IPS-18a (cell line): ENCODE measurements at regions not wholly inside any gene's neighbourhood (a gene's known extent, or its start where the extent isn't known, plus 50 kb on each side); places are given as distances from the start of the nearest gene placed in this dataset.
"Not testable (repeated sequence)": the region's sequence is repeated elsewhere in the genome, so short reads cannot be mapped to it uniquely, and the experiment has no call there.

Source experiments
- H3K27ac ChIP-seq: one replicate; pipeline ENCODE4 v1.5.1; 2013; ENCODE audit warnings: low read length
- H3K27me3 ChIP-seq: one replicate; pipeline ENCODE4 v1.6.1; 2013; ENCODE audit warnings: mild to moderate bottlenecking, low read length; ENCODE audit not compliant: control insufficient read depth, insufficient read depth
- H3K36me3 ChIP-seq: one replicate; pipeline ENCODE4 v1.6.1; 2013; ENCODE audit warnings: low read depth, low read length; ENCODE audit not compliant: control insufficient read depth
- H3K4me1 ChIP-seq: one replicate; pipeline ENCODE4 v1.6.1; 2013; ENCODE audit warnings: low read depth, low read length; ENCODE audit not compliant: control insufficient read depth
- H3K4me3 ChIP-seq: one replicate; pipeline ENCODE4 v1.5.1; 2013; ENCODE audit warnings: low read length
- H3K9ac ChIP-seq: one replicate; pipeline ENCODE4 v1.6.1; 2013; ENCODE audit warnings: mild to moderate bottlenecking, low read length, moderate library complexity
- H3K9me3 ChIP-seq: one replicate; pipeline ENCODE4 v1.6.1; 2013; ENCODE audit warnings: low read depth, low read length; ENCODE audit not compliant: control insufficient read depth

DNA sequence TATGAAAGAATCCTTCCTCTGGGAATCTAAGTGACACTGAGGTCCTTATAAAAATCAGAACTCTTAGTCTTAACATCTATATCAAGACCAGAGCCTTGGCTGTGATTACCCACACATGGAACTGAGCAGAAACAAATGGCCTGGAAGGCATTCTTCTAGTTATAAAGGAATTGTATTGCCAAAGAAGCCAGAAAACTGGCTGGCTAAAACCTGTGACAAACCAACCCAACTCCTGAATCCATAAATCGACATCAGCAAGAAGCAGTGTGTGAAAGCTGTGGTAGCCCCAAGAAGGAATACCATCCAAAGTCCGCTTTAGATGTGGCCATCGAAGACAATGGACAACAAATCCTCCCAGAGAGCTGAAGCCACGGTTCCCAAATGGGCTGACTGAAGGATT is 97.9 kb upstream of the CCDC91 start:
- H3K36me3 ChIP-seq: no peaks in the 10 kb centered on the region
- no peak overlapping the region for H3K9ac ChIP-seq
- no peak overlapping the region for H3K27ac ChIP-seq
- H3K9me3 ChIP-seq: no peaks in the 10 kb centered on the region
- no peaks in the 10 kb centered on the region for H3K27me3 ChIP-seq
- H3K4me3 ChIP-seq: no peak overlapping the region
- H3K4me1 ChIP-seq: peaks cover 9% of the 10 kb centered on the region

DNA sequence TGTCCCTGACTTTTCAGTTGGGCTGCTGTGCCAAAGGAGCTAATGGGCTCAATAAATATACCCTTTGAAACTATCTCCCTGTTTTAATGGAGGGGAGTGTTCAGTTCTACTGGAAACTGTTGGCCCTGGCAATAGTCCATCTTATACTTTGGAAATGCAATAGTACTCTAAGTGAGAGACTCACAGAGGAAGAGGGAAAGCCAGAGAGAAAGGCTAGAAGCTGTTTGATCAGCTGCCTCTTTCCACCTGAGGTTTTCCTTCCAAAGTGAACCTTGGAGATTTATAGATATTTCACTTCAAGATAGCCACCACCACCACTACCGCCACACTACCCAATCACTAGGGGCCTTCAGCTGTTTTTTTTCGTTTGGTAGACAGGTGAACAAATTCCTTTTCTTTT is 93.6 kb upstream of the CCDC91 start:
- H3K27me3 ChIP-seq: no peaks in the 10 kb centered on the region
- no peaks in the 10 kb centered on the region for H3K36me3 ChIP-seq
- no peak overlapping the region for H3K4me3 ChIP-seq
- H3K9ac ChIP-seq: no peak overlapping the region
- H3K9me3 ChIP-seq: no peaks in the 10 kb centered on the region
- no peak overlapping the region for H3K27ac ChIP-seq
- H3K4me1 ChIP-seq: no peaks in the 10 kb centered on the region

DNA sequence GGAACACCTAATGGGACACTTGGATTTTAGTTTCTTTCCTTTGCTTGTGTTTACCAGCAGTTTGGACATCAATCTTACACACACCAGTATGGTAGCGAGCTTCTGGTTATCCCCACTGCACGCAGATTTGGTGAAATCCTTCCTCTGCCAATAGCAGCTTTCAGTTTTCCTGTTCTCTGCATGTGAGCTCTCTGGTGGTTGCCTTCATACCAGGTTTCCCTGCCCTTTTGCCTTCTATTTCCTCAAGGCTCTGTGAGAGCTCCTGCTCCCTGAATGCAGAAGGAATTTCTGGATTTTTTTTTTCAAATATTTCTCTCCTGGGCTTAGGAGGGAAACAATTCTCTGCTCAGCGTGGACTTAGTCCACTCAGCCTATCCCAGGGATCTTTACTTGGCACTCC is 93.0 kb upstream of the CCDC91 start:
- H3K36me3 ChIP-seq: no peaks in the 10 kb centered on the region
- H3K9me3 ChIP-seq: no peaks in the 10 kb centered on the region
- no peak overlapping the region for H3K27ac ChIP-seq
- no peak overlapping the region for H3K4me3 ChIP-seq
- H3K27me3 ChIP-seq: no peaks in the 10 kb centered on the region
- H3K9ac ChIP-seq: no peak overlapping the region
- H3K4me1 ChIP-seq: no peaks in the 10 kb centered on the region

DNA sequence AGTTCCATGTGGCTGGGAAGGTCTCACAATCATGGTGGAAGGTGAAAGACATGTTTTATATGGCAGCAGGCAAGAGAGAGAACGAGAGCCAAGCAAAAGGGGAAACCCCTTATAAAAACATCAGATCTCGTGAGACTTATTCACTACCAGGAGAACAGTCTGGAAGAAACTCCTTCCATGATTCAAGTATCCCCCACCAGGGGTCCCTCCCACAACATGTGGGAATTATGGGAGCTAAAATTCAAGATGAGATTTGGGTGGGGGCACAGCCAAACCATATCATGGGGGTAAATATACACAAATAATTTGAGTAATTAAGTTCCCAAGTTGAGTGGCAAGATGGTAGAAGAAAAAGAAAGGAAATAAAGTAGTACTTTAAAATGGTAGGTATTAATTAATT is 91.0 kb upstream of the CCDC91 start:
- H3K4me3 ChIP-seq, H3K9me3 ChIP-seq, H3K27ac ChIP-seq, H3K4me1 ChIP-seq, H3K9ac ChIP-seq, H3K27me3 ChIP-seq, H3K36me3 ChIP-seq: not testable (repeated sequence)

DNA sequence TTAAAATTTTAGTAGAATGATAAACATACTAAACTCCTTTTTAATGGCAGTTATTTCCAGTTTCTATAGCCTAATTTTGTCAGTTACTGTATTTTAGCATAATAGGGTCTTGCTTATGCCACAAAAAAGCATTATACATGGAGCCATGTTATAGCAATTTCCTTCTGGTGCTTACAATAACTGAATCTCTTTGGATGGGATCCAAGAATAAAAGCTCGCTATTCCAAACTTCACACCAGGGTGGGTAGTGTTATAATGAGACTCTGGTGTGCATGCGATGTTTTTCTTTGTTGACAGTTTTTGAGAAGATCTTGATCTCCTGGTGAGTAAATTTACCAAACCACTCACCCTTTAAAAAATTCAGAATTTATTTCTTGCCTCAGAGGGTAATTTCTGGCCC is 90.4 kb upstream of the CCDC91 start:
- Histone ChIP-seq H3K36me3 (no peaks in the 10 kb centered on the region), H3K4me3 (no peak overlapping the region), H3K9ac (no peak overlapping the region), H3K4me1 (no peaks in the 10 kb centered on the region), H3K27ac (no peak overlapping the region), H3K9me3 (no peaks in the 10 kb centered on the region), H3K27me3 (no peaks in the 10 kb centered on the region)

DNA sequence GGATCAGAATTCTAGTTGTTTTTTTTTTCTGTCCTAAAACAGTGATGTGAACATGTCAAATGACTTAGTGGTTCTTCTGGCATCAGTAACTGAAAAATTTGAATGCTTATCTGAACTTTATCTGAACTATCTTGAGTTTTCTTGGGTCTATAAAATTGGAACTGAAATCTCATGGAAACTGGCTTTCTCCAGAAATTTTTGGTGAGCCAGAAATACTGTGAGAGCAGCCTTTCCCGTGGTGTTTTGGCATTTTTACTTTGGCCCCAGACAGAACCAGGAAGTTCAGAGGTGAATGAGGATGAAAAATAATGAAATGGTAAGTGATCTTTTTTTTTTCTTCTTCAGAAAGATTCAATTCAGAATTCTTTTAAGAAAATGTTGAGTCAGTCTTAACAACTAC is 89.5 kb upstream of the CCDC91 start:
- Histone ChIP-seq H3K4me3 (no peak overlapping the region), H3K9me3 (no peaks in the 10 kb centered on the region), H3K27me3 (no peaks in the 10 kb centered on the region), H3K4me1 (no peaks in the 10 kb centered on the region), H3K36me3 (no peaks in the 10 kb centered on the region), H3K27ac (no peak overlapping the region), H3K9ac (no peak overlapping the region)

DNA sequence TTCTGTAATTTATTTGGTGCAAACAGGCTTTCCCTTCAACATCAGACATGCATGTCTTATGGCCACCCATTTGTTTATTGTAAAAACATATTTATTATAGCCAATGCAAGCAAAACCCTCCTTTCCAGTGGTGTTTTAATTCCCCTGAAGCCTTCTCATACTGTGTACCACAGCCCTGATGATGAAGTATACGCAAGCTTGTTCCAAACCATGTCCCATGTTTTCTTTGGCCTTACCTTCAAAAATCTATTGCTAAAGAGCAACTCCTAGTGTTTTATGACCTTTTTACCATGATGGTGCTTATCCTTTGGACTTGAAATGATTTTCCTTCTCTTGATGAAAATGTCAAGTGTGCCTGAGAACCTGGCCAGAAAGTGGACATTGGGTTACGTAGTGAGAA is 85.9 kb upstream of the CCDC91 start:
- Histone ChIP-seq H3K36me3 (no peaks in the 10 kb centered on the region), H3K27ac (no peak overlapping the region), H3K27me3 (no peaks in the 10 kb centered on the region), H3K9me3 (no peaks in the 10 kb centered on the region), H3K9ac (no peak overlapping the region), H3K4me3 (no peak overlapping the region), H3K4me1 (no peaks in the 10 kb centered on the region)

DNA sequence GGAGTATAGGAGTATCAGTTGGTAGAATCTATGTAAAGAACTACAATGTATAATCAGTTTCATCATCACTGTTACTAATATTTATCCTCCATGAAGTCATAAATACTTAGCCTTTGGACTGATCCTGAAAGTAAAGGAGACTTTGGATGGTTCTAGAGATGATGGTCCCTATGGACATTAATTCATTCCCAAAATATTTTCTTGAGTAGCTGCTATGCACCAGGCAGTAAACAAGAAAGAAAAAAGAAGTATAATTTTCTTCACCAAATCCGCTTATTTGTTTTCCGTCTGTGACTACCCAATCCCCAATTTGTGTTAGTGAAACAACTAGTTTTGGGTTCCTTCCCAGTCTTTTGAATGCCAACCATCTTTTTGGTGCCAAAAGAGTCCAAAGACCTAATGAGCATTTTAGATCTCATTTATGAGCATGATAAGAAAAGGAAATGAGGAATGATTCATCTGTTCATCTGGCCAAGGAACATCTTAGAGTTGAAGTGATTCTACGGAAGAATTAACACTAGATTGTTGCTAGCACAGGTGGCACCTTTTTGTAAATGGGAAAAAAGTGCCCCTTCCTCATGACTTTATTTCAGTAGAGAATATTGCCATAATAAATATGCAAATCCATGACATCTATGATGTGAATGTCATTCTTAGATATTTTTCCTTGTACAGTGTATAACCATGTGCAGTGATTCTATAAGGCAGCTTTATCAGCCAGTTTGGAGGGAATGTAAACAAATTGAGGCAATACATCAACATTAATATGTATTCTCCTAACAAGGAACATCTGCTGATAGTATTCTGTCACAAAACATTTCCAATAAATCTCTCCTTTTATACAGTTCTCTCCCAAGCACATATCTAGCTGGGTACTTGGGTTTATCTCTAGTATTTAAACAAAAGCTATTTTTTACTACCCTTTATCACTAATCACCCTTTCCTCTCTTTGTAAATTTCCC is 85.1 kb upstream of the CCDC91 start:
- H3K4me1 ChIP-seq: no peaks in the 10 kb centered on the region
- H3K27me3 ChIP-seq: no peaks in the 10 kb centered on the region
- no peaks in the 10 kb centered on the region for H3K36me3 ChIP-seq
- H3K9me3 ChIP-seq: no peaks in the 10 kb centered on the region
- no peak overlapping the region for H3K9ac ChIP-seq
- H3K27ac ChIP-seq: no peak overlapping the region
- no peak overlapping the region for H3K4me3 ChIP-seq

DNA sequence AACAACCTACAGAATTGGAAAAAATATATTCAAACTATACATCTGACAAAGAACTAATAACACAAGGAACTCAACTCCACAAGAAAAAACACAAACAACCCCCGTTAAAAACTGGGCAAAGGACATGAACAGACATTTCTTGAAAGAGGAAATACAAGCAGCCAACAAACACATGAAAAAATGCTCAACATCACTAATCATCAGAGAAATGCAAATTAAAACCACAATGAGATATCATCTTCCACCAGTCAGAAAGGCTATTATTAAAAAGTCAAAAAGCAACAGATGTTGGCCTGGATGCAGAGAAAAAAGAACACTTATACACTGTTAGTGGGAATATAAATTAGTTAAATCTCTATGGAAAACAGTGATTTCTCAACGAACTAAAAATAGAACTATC is 82.6 kb upstream of the CCDC91 start:
- H3K4me3 ChIP-seq: no peak overlapping the region
- no peaks in the 10 kb centered on the region for H3K4me1 ChIP-seq
- H3K27me3 ChIP-seq: no peaks in the 10 kb centered on the region
- H3K9ac ChIP-seq: no peak overlapping the region
- H3K9me3 ChIP-seq: no peaks in the 10 kb centered on the region
- H3K27ac ChIP-seq: no peak overlapping the region
- H3K36me3 ChIP-seq: no peaks in the 10 kb centered on the region

DNA sequence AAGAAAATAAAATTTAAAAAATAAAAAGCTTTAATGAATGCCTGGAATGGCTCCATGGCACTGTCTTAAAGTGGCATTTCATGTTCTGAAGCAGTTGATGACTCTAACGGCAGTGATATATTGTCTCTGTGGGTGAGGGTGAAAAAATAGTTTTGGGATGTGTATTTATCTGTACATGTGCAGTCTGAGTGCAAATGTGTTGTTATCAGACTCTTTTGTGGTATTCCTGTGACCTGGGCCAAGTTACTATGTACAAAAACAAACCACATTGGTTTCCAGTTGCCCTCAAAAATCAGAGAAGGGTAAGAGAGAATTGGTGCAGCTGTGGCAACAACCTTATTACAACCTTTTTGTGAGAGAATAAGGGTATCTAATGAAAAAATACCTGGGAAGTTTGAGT is 81.7 kb upstream of the CCDC91 start:
- Histone ChIP-seq H3K4me3 (no peak overlapping the region), H3K9ac (no peak overlapping the region), H3K27ac (no peak overlapping the region), H3K36me3 (no peaks in the 10 kb centered on the region), H3K27me3 (no peaks in the 10 kb centered on the region), H3K4me1 (no peaks in the 10 kb centered on the region), H3K9me3 (no peaks in the 10 kb centered on the region)

DNA sequence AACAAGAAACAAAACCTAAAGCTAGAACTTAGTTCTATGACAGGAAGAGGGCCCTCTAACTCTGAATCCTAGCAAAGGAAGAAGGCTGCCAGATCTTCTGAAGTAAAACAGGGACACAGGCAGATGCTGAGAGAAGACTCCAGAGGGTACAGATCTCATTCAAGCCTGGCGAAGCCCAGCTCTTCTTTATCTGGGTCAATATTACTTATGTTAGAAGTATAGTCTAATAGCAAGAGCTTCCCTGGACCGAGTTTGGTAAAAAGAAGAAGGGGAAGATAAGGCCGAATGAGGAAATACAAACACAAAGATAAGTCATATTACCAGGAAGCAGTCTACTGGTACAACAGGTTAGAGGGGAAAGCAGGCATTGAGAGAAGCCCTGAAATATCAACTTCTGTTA is 79.9 kb upstream of the CCDC91 start:
- no peak overlapping the region for H3K9ac ChIP-seq

DNA sequence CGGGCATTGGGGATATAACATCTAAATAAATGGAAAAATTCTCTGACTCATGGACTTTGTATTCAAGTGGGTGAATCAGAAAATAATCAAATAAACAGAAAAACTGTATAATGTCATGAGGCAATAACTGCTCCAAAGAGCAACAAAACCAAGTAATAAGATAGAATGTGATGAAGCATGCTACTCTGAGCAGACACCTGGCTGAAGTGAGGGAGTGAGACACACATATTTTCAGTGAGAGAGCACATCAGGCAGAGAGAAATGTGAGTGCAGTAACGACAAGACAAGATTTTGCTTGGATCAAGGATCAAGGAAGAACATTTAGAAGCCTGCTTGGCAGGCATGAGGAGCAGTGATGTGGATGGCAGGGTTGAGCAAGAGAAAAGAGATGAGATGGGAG is 75.8 kb upstream of the CCDC91 start:
- Histone ChIP-seq H3K9me3 (no peaks in the 10 kb centered on the region), H3K27ac (no peak overlapping the region)

More for the DNA sequence above, 79.9 kb upstream of the CCDC91 start:
- Histone ChIP-seq H3K27ac (no peak overlapping the region), H3K4me3 (no peak overlapping the region), H3K36me3 (no peaks in the 10 kb centered on the region), H3K27me3 (no peaks in the 10 kb centered on the region), H3K9me3 (no peaks in the 10 kb centered on the region), H3K4me1 (no peaks in the 10 kb centered on the region)

More for the DNA sequence above, 75.8 kb upstream of the CCDC91 start:
- no peaks in the 10 kb centered on the region for H3K36me3 ChIP-seq
- no peaks in the 10 kb centered on the region for H3K4me1 ChIP-seq
- no peak overlapping the region for H3K9ac ChIP-seq
- no peaks in the 10 kb centered on the region for H3K27me3 ChIP-seq
- no peak overlapping the region for H3K4me3 ChIP-seq
